Stimulated activated CD4-positive, alpha-beta T cell treated with anti-CD3 and anti-CD28 coated beads, Interleukin-4, amount 100 ng/mL, for 4 hours (primary cell): ENCODE measurements at regions not wholly inside any gene's neighbourhood (a gene's known extent, or its start where the extent isn't known, plus 50 kb on each side); places are given as distances from the start of the nearest gene placed in this dataset.
"Not testable (repeated sequence)": the region's sequence is repeated elsewhere in the genome, so short reads cannot be mapped to it uniquely, and the experiment has no call there.

Experiments used
- DNase-seq, 2 experiments: peaks; one replicate each; pipeline ENCODE4 v3.0.0-alpha.2; 2020

- DNase-seq: no peak
Measured at GRCh38 chr15:57881972-57882371, 175.5 kb downstream of the POLR2M start.

- no peak for DNase-seq
Measured at GRCh38 chr15:57883701-57884100, 177.2 kb downstream of the POLR2M start.

- no peak for DNase-seq
Measured at GRCh38 chr15:57884936-57885335, 178.4 kb downstream of the POLR2M start.

GRCh38 chr15:57885435-57885834 is 178.9 kb downstream of the POLR2M start:
- DNase-seq: no peak

- no peak for DNase-seq
Measured at GRCh38 chr15:57887825-57888224, 177.7 kb downstream of the ALDH1A2 start.

GRCh38 chr15:57890351-57890750 is 175.2 kb downstream of the ALDH1A2 start:
- no peak for DNase-seq

- DNase-seq: no peak
Measured at GRCh38 chr15:57890878-57891277, 174.6 kb downstream of the ALDH1A2 start.

GRCh38 chr15:57892181-57892580 is 173.3 kb downstream of the ALDH1A2 start:
- DNase-seq: no peak

GRCh38 chr15:57893040-57893439 is 172.5 kb downstream of the ALDH1A2 start:
- DNase-seq: no peak

GRCh38 chr15:57895291-57895690 is 170.2 kb downstream of the ALDH1A2 start:
- DNase-seq: no peak

GRCh38 chr15:57896114-57896513 is 169.4 kb downstream of the ALDH1A2 start:
- DNase-seq: no peak

- not testable (repeated sequence) for DNase-seq
Measured at GRCh38 chr15:57896899-57897298, 168.6 kb downstream of the ALDH1A2 start.

GRCh38 chr15:57897870-57898269 is 167.6 kb downstream of the ALDH1A2 start:
- no peak for DNase-seq

- DNase-seq: no peak
Measured at GRCh38 chr15:57902155-57902554, 163.4 kb downstream of the ALDH1A2 start.
